CD4-positive, alpha-beta T cell treated with Interleukin-6 at 100 ng/mL for 8 hours (primary cell): ENCODE measurements at regions not wholly inside any gene's neighbourhood (a gene's known extent, or its start where the extent isn't known, plus 50 kb on each side); places are given as distances from the start of the nearest gene placed in this dataset.
"Not testable (repeated sequence)": the region's sequence is repeated elsewhere in the genome, so short reads cannot be mapped to it uniquely, and the experiment has no call there.

Experiments used
- DNase-seq: peaks from one replicate; pipeline ENCODE4 v3.0.0-alpha.2; 2020; ENCODE audit warnings: mixed read lengths, low spot score

DNA sequence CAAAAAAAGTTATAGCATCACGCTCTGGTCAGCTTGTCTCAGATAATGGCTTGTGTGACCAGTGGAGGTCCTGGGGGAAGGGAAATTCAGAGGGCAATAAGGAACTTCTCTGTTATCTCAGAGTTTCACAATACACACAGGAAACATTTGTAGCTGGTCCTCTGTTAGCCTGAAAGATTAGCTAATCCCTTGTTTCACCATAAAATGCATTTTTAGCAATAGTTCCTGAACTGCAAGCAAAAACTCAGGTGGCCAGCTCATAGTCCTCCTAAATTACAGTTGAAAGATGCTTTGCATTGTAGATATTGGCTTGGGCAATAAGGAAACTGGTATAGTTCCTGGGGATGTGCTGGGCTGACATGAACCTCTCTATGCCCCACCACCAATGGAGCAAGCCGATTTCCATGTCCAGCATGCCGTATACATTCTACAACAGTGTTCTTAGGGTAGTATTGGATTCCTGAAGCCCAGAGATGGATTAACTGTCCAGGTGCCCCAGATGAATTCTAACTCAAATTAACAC, 141.5 kb upstream of the TBL1XR1 start:
- no peak for DNase-seq

DNA sequence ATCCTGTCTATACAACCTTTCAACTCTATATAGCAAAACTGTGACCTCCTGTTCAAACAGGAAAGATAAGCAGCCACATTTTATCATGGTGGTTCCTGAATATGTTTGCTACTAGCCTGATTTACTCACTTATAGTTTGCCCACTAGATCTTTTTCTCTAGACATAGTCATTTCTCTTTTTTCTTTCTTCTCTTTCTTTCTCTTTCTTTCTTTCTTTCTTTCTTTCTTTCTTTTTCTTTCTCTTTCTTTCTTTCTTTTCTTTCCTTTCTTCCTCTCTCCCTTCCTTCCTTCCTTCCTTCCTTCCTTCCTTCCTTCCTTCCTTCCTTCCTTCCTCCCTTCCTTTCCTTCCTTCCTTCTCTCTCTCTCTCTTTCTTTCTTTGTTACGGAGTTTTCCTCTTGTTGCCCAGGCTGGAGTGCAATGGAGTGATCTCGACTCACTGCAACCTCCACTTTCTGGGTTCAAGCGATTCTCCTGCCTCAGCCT, 142.0 kb upstream of the TBL1XR1 start:
- DNase-seq = not testable (repeated sequence)

DNA sequence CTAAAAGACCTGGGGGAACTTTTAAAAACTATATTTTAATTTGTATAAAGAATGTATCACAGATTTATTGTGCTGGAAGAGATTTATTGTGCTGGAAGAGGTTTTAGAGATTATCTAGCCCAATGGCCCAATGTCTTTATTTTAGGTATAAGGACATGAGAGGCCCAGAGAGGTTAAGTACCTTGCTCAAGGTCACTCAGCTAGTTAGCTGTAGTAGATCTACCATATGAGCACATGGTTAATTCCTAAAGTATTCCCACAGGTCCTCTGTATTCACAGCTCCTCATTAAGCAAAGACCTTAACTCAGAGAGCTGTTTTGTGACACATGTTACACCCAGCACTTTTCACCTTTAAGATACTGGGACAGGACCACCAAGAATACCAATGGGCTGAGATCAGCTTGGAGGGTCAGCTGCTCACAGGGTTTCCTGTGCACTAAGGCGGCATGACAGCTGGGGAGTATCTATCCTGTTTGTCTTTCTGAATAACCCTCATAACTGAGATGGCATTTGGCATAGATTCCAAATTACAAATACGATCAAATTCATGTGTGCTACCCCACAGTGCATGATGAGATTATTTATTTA, 143.1 kb upstream of the TBL1XR1 start:
- no peak for DNase-seq

DNA sequence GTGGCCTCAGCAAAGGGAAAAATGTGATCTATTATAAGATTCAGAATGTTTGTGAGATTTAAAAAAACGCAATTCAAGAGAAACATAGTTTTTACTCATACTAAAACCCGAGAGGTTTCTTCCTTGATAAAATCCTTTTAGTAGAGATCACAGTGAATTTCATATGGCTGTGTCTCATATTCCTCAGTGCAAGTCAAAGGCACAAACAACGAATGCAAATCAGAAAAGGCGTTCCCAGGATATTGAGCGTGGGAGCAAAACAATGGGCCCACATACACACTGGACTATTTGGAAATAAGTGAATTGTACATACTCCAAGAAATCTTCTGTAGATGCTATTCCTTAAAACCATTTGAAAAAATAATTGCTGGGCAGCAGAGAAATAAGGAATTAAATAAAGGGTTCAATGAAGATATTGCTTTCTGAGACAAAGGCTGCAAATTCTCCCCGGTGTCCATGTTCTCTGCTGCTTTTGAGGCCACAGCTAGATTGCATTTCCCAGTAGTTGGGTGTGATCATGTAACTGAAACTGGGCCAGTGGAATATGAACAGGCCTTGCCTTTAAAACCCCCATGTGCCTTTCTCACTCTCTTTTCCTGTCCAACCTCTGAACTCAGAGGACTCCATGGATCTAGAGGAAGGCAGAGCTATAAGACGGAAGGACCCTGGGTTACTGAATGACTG, 144.6 kb upstream of the TBL1XR1 start:
- no peak for DNase-seq

DNA sequence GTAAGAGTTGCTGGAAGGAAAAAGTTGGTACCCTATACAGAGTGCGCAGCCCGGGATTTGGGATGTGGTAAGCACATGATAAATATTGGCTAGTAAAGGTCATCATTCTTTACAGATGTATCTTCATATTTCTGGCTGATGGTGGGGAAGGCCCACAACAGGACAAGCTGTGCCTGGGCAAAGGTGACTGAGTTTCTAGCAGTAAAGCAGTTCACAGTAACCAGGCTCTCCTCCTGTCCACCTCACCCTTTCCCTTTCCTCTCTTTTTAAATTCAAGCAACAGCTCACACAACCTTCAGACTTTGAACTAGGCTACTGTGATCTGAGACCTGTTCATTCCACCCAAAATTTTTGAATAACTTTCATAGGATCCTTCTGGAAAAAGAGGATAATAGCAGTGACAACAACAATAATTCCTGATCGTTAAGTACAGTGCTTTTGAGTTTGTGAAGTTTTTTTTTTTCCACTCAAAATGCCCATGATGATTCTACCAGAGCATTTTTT, 145.9 kb upstream of the TBL1XR1 start:
- DNase-seq = no peak

DNA sequence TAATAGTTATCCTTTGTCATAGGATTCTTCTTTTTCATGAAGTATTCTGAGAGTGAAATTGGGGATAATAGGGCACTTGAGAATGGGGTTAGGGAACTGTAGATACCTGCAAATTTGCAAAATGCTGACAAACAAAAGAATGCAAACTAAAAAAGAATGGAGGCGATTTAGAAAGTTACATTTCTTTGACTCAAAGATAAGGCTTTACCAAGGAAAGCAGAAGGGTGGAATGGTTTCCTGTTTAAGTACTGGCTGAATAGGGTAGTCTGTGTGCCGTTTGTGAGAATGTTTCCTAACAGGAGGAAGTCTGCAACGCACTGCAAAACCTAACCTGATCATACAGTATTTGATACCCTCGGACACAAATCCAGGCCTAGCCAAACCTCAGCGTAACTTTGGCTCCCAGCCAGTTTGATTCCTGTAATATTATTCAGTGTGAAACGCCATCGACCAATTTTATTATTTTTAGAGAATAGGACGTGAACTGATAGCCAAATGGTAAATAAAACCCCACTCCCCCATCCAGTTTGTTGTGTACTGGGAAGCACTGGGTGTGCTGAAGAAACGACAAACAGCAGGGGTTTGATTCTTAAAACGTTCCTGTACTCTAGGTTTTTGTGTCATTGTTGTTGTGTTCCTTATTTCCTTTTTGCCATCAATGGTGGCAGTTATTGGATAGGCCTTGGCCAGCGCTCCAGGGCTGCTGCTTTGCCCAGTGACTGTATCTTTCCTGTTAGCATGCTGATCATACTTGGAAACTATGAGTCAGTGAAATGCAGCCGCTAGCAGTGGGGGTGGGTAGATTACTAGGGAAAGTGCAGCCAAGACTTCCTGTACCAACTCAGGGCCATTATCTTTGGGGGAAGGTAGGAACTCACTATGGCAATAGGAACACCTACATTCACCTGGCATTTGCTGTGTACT, 148.0 kb upstream of the TBL1XR1 start:
- DNase-seq = peak; percentile 62

DNA sequence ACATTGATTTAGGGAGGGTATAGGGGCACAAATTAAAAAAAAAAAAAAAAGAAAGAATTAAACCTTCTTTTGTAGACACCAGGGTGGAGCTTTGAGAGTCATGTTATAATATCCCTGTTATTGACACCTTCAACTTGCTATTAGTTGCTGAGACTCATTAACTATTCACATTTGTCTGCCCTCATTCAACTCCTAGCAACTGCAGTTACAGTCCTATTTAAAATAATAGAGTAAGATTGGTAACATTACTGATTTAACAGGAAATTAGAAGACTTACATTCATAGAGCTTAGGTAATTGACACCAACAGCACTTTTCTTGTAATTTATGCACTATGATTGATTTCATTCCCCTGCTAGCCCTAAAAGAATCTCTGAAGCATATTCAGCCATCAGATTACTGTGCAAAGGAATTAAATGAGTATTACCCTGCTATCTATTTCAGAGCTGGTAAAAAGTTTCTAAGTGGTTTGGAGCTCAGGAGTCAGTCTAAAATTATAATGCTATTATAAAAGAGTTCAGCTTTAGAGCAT, 148.8 kb upstream of the TBL1XR1 start:
- no peak for DNase-seq

DNA sequence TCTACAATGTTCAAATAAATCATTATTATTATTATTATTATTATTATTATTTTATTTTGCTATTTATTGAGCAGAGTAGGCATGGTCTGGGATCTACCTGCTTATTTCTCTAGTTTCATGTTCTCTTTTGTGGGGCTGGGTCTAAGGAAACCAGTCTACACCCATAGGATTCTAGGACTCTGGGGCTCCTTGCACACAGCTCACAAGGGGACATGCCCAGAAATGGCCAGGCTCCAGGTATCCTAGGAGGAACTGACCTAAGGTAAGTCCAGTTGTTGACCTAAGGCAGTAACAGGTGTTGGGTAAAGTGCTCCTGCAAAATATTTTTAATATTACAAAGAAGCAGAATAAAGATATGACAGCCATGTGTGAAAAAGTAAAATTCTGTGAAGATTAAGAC, 149.6 kb upstream of the TBL1XR1 start:
- DNase-seq = no peak

DNA sequence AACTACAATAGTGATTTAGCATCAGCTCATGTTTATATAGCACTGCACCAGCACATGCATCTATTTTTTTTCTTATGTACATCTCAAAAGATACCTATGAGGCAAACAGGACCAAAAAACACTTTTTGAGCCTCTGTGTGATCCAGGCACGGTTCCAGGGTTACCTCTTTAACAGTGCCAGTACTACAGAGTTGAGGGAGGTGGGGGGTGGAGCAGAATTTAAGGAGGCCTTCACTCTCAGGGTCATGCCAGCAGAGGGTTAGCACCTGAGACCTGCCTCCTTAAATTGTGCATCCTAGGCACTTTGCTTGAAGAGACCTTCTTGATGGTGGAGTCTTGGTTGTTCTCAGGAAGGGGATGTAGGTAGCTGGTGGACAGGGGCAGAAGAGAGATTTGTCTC, 150.3 kb upstream of the TBL1XR1 start:
- DNase-seq = no peak

DNA sequence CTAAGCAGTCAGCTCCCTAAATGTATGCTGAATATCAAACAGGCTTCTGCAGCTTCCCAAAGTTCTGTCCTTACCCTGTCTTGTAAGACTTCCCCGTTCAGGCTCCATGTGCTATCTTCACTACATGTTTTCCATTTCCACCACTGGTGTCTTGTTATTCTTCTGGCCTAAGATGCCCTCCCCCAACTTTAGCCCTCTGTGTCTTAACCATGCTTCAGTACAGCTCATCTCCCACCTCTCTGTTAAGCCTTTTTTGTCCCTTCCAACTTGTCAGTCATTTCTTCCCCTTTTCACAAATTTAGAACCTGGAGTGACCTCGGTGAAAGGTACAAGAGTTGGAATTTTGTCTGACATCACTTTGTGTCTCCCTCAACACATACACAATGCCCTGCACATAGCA, 151.7 kb upstream of the TBL1XR1 start:
- no peak for DNase-seq

DNA sequence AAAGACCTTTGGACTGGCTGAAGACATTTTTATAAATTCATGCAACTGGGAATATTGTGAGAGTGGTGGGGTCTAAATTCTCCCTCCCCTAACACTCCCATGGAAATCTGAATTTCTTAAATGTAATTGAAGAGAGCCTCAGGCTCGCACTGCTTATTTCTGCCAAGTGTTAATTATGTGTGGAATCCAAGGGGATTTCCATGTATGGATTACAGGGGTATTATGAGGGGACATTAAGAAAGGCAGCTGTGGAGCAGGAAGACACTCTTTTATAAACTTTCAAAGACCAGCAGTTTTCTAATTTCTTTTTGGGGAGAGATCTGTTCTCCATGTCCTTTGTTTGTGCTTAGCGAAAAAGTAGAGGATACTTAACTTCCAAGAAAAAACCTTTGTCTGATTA, 152.1 kb upstream of the TBL1XR1 start:
- no peak for DNase-seq

DNA sequence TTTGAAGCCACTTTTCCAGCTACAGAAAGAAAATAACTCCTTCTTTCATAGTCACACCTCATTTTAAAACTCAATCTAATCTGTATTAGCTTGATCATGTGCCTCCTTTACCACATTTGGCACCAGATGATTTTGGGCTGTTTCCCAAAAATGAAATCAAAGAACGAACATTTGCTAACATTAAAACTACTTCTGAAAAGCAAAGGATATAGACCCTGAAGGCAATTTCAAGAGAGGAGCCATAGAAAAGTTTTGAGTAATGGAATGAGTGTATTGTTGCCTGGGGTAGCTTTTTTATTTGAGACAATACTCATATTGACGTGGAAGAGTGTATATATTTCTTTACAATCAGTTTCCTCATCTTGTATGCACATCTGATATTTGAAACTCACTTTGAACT, 152.8 kb upstream of the TBL1XR1 start:
- DNase-seq = no peak

DNA sequence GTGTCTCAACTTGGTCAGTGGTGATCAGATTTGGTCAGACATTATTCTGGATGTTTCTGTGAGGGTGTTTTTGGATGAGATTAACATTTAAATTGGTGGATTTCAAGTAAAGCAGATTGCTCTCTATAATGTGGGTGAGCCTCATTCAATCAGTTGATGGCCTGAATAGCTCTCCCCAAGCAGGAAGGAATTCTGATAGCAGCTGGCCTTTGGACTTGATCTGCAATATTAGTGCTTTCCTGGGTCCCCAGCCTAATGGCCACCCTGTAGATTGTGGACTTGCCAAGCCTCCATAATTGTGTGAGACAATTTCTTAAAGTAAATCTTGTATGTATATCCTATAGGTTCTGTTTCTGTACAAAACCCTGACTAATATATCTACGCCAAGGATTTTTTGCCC, 153.9 kb upstream of the TBL1XR1 start:
- no peak for DNase-seq

DNA sequence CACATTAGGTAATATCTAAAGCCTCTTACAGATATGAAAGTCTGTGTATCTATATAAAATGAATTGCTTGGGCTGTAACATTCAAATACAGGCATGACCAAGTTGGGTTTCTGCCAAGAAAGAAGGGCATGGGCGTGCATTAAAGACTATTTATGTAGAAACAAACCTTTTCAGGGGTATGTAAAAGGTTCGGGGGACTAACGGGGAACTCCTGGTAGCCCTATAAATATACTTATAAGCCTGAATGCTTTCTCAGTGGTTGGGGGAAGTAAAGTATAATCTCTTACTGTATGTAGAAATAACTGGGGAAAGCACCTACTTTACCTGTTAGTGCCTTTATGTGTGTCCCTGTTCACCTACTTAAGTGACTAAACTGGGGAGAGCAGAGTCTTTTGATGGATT, 154.5 kb upstream of the TBL1XR1 start:
- no peak for DNase-seq

DNA sequence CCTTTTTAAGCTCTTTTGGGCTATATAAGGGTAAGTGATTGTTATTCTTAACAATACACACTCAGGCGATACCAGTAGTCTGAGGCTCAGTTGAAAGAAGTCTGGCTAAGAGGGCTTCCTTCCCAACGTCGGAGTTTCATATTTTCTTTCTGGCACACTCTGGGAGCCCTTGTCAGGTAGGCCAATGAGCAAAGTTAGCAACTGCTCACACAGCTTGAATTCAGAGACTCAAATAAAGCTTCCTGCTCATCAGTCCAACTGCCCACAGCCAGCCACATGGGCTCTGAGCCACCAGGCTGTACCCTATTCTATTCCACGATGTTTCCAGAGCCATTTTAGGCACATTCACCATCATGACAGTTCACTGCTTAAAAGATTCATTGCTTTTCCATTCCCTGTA, 155.1 kb upstream of the TBL1XR1 start:
- no peak for DNase-seq

DNA sequence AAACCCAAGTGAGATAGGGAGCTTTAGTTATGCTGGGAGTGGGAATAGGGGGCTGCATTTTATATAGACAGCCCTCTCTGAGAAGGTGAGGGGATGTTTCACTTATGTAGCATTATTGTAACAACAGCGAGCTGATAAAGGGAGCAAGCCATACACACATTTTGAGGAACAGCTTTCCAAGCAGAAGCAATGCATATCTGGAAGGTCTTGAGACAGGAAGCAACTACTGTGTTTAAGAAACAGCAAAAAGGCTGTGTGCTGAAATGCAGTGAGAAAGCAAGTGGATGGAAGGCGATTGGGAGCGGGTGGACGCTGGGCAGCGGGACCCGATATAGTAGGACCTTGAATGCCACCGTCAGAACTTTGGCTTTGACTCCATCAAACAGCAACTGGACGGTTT, 155.9 kb upstream of the TBL1XR1 start:
- DNase-seq = no peak

DNA sequence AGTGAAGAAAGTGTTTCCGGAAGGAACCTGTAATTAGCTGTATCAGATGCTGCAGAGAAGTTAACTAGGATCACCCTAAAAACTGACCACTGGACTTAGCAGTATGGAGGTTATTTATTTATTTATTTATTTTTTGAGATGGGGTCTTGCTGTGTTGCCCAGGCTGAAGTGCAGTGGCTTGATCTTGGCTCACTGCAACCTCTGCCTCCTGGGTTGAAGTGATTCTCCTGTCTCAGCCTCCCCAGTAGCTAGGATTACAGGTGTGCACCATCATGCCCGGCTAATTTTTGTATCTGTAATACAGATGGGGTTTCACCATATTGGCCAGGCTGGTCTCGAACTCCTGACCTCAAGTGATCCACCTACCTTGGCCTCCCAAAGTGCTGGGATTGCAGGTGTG, 156.6 kb upstream of the TBL1XR1 start:
- DNase-seq = not testable (repeated sequence)

DNA sequence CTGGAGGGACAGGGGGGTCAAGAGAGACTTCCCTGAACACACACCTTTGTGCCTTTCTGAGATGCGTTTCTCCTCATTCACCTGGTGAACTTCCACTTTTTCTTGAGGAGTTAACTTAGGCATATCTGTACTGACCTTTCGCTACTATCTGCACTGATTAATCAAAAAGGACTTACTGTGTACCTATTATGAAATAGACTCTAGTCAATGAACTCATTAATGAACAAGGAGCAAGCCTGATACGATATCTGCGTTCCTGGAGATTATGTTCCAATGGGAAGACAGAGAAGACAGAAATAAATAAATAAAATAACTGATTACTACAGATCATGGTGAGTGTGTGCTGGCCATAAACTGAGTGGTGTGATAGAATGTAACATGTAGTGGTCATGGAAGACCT, 157.2 kb upstream of the TBL1XR1 start:
- no peak for DNase-seq

DNA sequence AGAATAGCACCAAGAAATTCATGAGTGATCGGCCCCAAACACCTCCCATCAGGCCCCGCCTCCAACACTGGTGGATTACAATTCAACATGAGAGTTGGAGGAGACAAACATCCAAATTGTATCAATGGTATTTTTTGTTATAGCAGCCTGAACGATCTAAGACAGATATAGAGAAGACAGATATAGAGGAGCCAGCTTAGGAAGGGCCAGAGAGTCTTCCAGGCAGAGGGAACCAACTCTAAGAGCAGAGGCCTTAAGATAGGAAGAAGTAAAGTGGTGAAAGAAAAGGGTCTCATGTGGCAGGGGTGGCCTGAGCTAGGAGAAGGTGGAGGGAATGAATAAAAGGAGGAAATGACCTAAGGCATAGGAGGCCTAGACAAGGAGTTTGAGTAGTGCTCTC, 158.8 kb upstream of the TBL1XR1 start:
- DNase-seq = no peak

DNA sequence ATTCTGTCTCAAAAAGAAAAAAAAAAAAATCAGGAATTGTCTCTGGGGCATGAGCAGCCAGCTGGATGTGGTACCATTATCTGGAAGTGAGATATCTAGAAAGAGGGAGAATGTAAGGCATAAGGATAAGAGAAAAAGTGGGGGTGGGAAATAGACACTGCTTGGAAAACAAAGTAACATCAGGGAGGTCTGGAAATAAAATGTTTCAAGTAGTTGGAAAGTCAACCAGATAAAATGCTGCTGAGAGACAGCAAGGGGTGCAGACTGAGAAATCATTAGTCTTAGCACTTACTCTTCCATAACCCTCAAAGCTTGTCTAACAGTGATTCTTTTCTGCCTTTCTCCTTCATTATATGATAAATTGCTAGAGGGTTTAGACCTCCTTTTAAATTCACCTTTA, 159.7 kb upstream of the TBL1XR1 start:
- no peak for DNase-seq

DNA sequence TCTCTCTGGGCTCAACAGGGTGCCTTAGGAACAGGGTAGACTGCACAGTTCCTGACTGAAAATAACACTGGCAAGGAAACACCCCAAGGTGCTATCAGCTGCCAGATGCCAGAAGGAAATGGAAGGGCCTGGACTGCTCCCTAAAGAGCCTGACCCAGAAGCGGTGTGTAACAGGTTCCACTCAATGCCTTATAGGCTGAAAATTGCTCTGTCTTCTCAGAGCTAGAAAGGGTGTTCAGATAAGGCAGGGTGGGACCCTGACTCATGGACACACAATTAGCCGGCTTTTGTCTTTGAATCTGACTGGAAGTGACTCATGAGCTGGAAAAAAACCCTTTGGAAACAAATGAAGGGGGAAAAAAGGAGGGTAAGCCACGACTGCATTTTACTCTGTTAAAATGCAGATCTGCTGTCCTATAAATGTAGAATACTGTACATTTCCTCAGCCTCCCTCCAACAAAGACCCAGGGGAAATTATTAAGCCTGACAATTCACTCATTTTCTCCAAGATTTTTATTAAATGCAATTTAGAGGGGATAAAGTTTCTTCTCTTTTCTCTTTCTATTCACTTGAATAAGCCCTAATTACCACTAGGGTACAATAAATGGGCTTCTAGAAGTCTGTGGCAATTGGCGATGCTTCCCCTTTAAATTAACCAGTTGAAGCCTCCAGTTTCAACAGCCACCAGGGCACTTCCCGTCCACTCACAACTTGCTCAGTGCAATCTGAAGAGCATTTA, 160.2 kb upstream of the TBL1XR1 start:
- DNase-seq = no peak
